ENCODE measurements at regions not wholly inside any gene's neighbourhood (a gene's known extent, or its start where the extent isn't known, plus 50 kb on each side); places are given as distances from the start of the nearest gene placed in this dataset.

GRCh38 chr6:167569041-167569805 lies 244.3 kb downstream of the TTLL2 start:
- TF ChIP-seq POLR2A (IDR thresholded peaks at IDR 0.05; ENCODE audit: low read depth, low read length): no peak
- DNase-seq (ENCODE audit: insufficient read length, low spot score) (no peak), FAIRE-seq (no peak)

GRCh38 chr6:167569879-167570278 lies 245.0 kb downstream of the TTLL2 start:
- DNase-seq (ENCODE audit: insufficient read length, low spot score): no peak
- TF ChIP-seq POLR2A (IDR thresholded peaks at IDR 0.05; ENCODE audit: low read depth, low read length): no peak
- FAIRE-seq: no peak

- FAIRE-seq: no peak
- TF ChIP-seq POLR2A (IDR thresholded peaks at IDR 0.05; ENCODE audit: low read depth, low read length): no peak
- DNase-seq (ENCODE audit: insufficient read length, low spot score): no peak
Measured at GRCh38 chr6:167570460-167571400, 245.8 kb downstream of the TTLL2 start.

GRCh38 chr6:167571550-167571949 lies 246.7 kb downstream of the TTLL2 start:
- TF ChIP-seq POLR2A (IDR thresholded peaks at IDR 0.05; ENCODE audit: low read depth, low read length): no peak
- DNase-seq (ENCODE audit: insufficient read length, low spot score) (no peak), FAIRE-seq (no peak)

- no peak for TF ChIP-seq POLR2A (IDR thresholded peaks at IDR 0.05; ENCODE audit: low read depth, low read length)
- DNase-seq (ENCODE audit: insufficient read length, low spot score) (no peak), FAIRE-seq (no peak)
Measured at GRCh38 chr6:167572106-167572505, 247.2 kb downstream of the TTLL2 start.

- no peak for TF ChIP-seq POLR2A (IDR thresholded peaks at IDR 0.05; ENCODE audit: low read depth, low read length)
- no peak for FAIRE-seq
- DNase-seq (ENCODE audit: insufficient read length, low spot score): no peak
Measured at GRCh38 chr6:167572841-167573271, 248.0 kb downstream of the TTLL2 start.

- no peak for TF ChIP-seq POLR2A (IDR thresholded peaks at IDR 0.05; ENCODE audit: low read depth, low read length)
- DNase-seq (ENCODE audit: insufficient read length, low spot score) (no peak), FAIRE-seq (no peak)
Measured at GRCh38 chr6:167573461-167574215, 248.8 kb downstream of the TTLL2 start.

- FAIRE-seq (no peak), DNase-seq (ENCODE audit: insufficient read length, low spot score) (no peak)
- no peak for TF ChIP-seq POLR2A (IDR thresholded peaks at IDR 0.05; ENCODE audit: low read depth, low read length)
Measured at GRCh38 chr6:167574431-167575151, 249.7 kb downstream of the TTLL2 start.

- TF ChIP-seq POLR2A (IDR thresholded peaks at IDR 0.05; ENCODE audit: low read depth, low read length): no peak
- FAIRE-seq (no peak), DNase-seq (ENCODE audit: insufficient read length, low spot score) (no peak)
Measured at GRCh38 chr6:167575158-167575696, 250.3 kb downstream of the TTLL2 start.

GRCh38 chr6:167576050-167576741 lies 250.5 kb upstream of the AFDN start:
- FAIRE-seq (no peak), DNase-seq (ENCODE audit: insufficient read length, low spot score) (no peak)
- TF ChIP-seq POLR2A (IDR thresholded peaks at IDR 0.05; ENCODE audit: low read depth, low read length): no peak

GRCh38 chr6:167576828-167577503 lies 249.7 kb upstream of the AFDN start:
- no peak for TF ChIP-seq POLR2A (IDR thresholded peaks at IDR 0.05; ENCODE audit: low read depth, low read length)
- DNase-seq (ENCODE audit: insufficient read length, low spot score) (no peak), FAIRE-seq (no peak)

GRCh38 chr6:167577891-167578361 lies 248.8 kb upstream of the AFDN start:
- DNase-seq (ENCODE audit: insufficient read length, low spot score) (no peak), FAIRE-seq (no peak)
- no peak for TF ChIP-seq POLR2A (IDR thresholded peaks at IDR 0.05; ENCODE audit: low read depth, low read length)

All from H54 (cell line).